GM21423 (cell line): ENCODE measurements at regions not wholly inside any gene's neighbourhood (a gene's known extent, or its start where the extent isn't known, plus 50 kb on each side); places are given as distances from the start of the nearest gene placed in this dataset.

Experiments
- ATAC-seq: cut with Tn5 transposase; IDR thresholded peaks from one replicate; pipeline ENCODE4 v1.9.1; 2021; ENCODE audit warnings: mild to moderate bottlenecking, moderate library complexity; ENCODE audit not compliant: unreplicated experiment

- ATAC-seq = no peak
Observed at GRCh38 chr6:71476872-71477271, 188.3 kb downstream of the OGFRL1 start.

- ATAC-seq = no peak
Observed at GRCh38 chr6:71478834-71479541, 190.4 kb downstream of the OGFRL1 start.

DNA sequence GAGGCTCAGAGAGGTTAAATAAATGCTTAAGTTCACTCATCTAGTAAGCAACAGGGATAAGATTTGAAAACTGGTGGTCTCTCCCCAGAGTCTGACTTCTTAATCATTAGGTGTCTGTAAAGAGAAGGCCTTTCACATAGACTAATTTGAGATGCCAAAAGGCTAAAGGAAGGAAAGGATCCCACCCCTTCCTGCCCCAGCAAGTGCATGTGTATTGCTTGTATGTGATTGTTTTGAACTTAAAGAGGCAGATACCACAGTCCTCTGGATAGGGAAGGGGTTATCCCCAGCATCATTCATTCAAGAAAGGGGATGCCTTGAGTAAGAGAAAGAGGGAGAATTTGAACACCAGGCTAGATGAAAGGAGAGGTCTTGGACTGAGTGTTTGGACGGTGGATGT, 192.0 kb downstream of the OGFRL1 start:
- no peak for ATAC-seq

DNA sequence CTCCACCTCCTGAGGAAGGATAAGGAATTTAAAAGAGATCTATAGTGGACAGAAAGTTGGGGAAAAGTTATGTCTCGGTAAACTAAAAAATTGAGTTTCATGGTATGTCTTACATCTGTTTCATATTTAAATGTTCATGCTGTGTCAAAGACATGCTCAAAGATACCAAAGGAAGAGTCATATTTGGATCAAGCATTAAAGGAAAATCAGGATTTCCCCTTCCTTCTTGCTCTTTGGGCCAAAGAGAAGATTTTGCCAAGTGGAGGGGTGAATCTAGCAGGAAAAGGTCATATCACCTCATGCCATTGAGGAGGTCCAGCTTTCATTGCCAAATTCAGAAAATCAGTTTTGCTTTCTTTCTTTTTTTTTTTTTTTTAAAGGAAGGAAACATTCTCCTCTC, 192.4 kb downstream of the OGFRL1 start:
- ATAC-seq = no peak

DNA sequence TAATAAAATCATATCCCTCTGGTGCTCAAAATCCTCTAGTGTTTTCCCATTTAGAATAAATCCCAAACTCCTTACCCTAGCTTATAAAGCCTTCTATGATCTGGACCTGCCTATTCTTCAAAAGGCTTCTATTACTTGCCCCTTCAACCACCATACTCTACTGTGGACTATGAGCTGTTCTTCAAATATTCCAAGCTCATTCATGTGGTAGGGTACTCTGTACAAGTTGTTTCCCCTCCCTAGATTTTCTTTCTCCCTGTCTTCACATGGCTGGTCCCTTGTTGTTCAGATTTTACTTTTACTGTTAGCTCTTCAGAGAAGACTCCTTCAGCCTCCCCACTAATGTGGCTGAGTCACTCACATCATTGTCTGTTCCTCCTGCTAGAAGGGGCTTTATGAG, 193.2 kb downstream of the OGFRL1 start:
- no peak for ATAC-seq

DNA sequence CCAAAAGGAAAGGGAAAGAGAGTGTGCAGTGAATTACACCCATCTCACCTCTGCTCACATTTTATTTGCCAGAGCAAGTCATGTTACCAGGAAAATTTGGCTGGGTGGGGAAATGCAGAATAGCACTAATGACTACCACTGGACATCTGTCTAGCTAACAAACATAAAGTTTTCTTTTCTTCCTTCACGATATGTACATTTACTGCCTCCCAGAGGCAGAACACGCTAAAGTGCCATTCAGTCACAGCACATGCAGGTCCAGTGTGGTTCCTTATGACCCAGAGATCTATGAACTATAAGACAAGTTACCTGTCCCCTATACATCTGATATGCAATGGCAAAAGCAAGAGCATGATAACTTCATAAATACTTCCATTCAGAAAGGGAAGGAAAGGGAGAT, 194.1 kb downstream of the OGFRL1 start:
- ATAC-seq = no peak

- no peak for ATAC-seq
Observed at GRCh38 chr6:71486461-71486860, 197.8 kb downstream of the OGFRL1 start.

GRCh38 chr6:71488186-71488585, 199.6 kb downstream of the OGFRL1 start:
- no peak for ATAC-seq

DNA sequence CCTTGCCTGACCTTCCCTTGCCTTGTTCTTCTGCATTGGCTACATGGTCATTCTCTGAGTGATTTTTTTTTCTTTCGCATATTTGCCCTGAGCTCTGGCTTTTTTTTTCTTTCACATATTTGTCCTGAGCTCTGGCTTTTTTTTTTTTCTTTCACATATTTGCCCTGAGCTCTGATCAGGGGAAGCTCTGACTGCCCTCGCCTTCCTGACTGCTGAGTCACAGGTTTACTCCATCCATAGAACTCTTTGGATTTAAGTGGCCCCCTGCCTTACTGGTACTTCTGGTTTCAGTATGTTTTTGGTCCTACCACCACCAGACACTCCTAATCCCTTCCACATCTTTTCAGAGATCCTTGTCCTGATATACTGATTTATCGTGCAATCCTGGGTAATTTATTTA, 201.1 kb downstream of the OGFRL1 start:
- no peak for ATAC-seq

- no peak for ATAC-seq
Observed at GRCh38 chr6:71490876-71491275, 202.3 kb downstream of the OGFRL1 start.

- ATAC-seq = no peak
Observed at GRCh38 chr6:71491844-71492243, 203.2 kb downstream of the OGFRL1 start.

DNA sequence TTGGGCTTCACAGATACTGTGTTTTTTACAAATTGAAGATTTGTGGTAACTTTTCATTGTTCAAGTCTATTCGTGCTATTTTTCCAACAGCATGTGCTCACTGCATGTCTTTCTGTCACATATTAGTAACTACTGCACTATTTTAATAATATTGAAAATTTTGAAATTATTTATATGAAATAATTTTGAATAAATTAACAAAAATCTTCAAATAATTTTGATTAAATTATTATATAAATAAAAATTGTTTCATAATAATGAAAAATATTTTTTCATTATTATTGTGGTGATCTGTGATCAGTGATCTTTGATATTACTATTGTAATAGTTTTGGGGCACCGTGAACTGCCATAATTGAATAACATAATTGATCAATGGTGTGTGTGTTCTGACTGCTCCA, 204.1 kb downstream of the OGFRL1 start:
- no peak for ATAC-seq

GRCh38 chr6:71496018-71496721, 207.6 kb downstream of the OGFRL1 start:
- ATAC-seq = peak; percentile 100

GRCh38 chr6:71496722-71497033, 208.1 kb downstream of the OGFRL1 start:
- no peak for ATAC-seq

- ATAC-seq = no peak
Observed at GRCh38 chr6:71498638-71499037, 210.0 kb downstream of the OGFRL1 start.

DNA sequence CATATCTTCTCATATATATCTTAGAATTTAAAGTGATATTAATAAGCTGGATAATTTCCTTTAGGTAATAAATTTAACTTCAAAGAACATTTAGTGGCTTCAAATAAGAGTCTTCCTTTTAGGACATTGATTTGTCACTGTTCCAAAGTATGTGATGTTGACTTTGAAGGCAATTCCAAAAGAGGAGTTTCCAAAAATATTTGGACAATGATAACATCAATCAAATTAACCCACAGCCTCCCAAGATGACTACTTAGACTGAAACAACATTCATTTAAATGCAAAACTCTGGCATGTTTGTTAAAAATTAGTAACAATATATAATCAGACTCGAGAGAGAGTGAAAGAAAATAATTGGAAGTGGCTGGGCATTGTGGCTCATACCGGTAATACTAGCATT, 211.1 kb downstream of the OGFRL1 start:
- no peak for ATAC-seq

DNA sequence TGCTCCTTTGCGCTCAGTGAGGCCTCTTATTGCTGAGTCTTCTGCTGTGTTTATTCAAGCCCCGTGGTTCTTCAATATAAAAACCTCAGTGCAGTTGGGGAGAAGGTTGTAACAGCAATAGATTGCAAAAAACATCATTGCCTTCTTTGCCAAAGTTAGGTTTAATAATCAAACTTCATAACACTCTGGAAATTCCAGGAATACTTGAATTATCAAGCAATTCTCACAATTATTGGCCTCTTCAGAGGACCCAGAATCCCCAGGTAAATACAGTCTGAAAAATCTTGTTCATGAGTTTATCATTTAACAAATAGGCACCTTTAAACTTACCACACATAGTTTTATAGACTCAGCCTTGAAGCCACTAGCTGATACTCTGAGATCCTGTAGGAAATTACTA, 213.6 kb downstream of the OGFRL1 start:
- no peak for ATAC-seq

DNA sequence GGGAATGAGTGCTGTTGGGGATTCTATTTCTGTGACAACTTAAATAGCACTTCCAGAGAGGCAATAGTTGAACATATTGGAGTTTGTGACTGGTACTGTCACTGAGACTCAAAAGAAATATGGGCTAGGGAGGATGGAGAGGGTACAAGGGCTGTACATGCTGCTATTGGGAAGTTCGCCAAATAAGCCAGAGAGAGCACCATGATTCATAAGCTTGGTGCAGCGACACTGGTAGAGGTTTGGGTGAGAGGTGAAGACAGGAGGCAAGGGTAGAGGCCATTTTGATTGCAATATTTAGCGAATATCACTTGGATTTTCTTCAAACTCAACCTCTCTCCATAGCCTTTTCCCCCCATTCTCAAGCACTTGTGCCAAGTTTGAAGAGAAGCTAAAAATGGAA, 214.3 kb downstream of the OGFRL1 start:
- no peak for ATAC-seq

- ATAC-seq = no peak
Observed at GRCh38 chr6:71507183-71507582, 218.6 kb downstream of the OGFRL1 start.

DNA sequence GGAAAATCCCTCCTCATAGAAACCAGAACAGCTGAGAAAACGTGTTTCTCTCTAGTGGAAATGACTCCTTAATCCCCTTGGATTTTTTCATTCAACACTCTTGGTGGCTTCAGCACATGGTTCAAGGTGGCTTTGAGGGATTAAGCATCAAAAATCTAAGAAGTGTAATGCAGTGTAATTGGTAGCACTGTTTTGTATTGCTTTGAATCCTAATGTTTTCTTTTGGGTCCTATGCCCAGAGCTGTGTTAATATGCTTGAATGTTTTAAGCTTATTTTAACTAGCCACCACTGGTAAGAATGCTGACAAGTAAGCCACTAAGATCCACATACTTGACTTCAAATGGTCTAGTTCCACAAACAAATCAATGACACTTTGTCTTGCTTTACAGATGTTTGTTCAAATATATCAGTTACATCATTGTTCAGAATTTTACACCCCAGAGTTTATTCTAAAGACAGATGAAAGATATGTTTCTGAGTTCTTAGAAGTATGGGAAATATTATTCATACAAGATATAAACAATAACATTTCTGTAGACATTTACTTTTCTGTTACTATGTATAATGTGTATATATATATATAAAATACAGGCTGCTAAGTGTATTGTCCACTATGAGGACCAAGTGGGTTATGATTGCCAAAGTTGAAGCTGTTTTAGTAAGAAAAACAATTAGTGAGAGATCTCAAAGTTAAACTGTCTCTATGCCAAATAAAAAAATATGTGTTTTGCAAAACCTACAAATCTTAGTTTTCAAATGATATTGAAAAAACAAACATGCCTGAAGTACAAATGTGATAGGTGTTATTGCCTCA, 220.8 kb downstream of the OGFRL1 start:
- ATAC-seq = no peak

DNA sequence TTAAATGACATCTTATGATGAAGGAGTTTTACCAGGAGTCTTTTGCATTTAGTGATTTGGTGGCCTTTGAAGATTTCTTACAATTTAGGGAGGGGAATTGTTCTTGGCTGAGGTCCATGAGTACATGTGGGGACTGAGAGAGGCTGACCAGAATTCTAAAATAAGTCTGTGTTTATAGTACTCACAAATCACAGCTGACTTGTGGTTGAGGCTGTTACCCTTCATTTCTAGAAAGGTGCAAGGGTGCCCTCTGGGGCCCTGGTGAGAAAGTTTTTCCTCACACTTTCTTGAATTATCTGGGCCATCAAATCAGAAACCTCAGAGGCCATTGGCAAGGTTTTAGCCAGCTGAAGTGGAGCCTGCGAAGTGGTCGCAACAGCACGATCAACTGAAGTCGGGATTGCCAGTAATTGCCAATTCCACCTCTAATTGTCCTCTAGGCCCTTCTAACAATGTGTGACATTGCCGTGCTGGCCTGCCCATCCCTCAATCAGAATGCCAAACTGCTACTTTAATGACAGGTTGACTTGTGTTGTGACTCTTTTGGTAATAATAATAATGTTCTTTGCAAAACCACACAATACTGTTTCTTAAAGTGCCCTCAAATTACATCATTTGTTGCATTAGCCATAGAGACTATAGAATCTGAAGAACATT, 221.6 kb downstream of the OGFRL1 start:
- ATAC-seq = peak; percentile 82

DNA sequence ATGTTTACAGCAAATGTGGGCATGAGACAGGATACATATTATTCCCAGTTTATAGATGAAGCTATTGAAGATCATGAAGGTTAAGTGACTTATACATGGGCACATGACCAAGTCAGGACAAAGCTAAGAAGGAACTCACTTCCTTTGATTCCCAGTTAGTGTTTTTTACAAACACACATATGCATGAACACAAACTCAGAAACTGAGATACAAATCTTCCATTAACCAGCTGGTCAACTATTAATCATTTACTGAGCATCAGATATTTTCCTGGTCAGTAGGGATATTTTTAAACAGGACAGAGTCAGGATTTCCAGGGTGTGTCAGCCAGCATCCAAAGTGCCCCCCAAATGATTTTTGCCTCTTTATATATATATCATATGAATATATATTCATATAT, 222.2 kb downstream of the OGFRL1 start:
- ATAC-seq = no peak
